Keratinocyte (primary cell): ENCODE measurements at regions not wholly inside any gene's neighbourhood (a gene's known extent, or its start where the extent isn't known, plus 50 kb on each side); places are given as distances from the start of the nearest gene placed in this dataset.

Experiments used
- DNase-seq: peaks from one replicate; pipeline ENCODE4 v3.0.0-alpha.2; 2011; ENCODE audit warnings: low read depth, missing footprints, low spot score
- FAIRE-seq: peaks from 2 replicates; lab custom pipeline; 2011; peaks lifted over from hg19 to GRCh38; lab: Jason Lieb, UNC
- H2AFZ ChIP-seq: 2 replicates; pipeline ENCODE4 v1.6.0; 2012; ENCODE audit warnings: low read length, control low read depth, inconsistent platforms; ENCODE audit not compliant: control insufficient read depth
- H3K27ac ChIP-seq: 2 replicates; pipeline ENCODE4 v1.5.1; 2011; ENCODE audit warnings: low read length; ENCODE audit not compliant: control insufficient read depth, insufficient read depth
- H3K27me3 ChIP-seq: 3 replicates; pipeline ENCODE4 v1.6.0; 2011; ENCODE audit warnings: low read length; ENCODE audit not compliant: control insufficient read depth, insufficient read depth; ENCODE audit errors: extremely low read depth
- H3K36me3 ChIP-seq, 2 experiments: 2 replicates in 1 of 2; 3 replicates in 1 of 2; pipeline ENCODE4 v1.5.1; 2011; ENCODE audit warnings: low read length in 2 of 2, mild to moderate bottlenecking in 1 of 2; ENCODE audit not compliant: control insufficient read depth in 2 of 2, insufficient read depth in 2 of 2; ENCODE audit errors: extremely low read depth in 1 of 2
- H3K4me1 ChIP-seq: 3 replicates; pipeline ENCODE4 v1.5.1; 2011; ENCODE audit warnings: low read length; ENCODE audit not compliant: control insufficient read depth, insufficient read depth; ENCODE audit errors: extremely low read depth
- H3K4me2 ChIP-seq: 3 replicates; pipeline ENCODE4 v1.6.0; 2011; ENCODE audit warnings: low read depth, low read length; ENCODE audit not compliant: control insufficient read depth, insufficient read depth; ENCODE audit errors: extremely low read depth
- H3K4me3 ChIP-seq, 3 experiments: fragments of 200-600 bp in 1 of 3; sonication (generic) in 1 of 3; 2 replicates in 2 of 3; 3 replicates in 1 of 3; pipeline ENCODE4 v1.5.1; 2011 to 2016; ENCODE audit warnings: low read length in 3 of 3, mild to moderate bottlenecking in 3 of 3, control low read depth in 2 of 3, inconsistent platforms in 1 of 3, low read depth in 1 of 3, mixed read lengths in 1 of 3, mixed run types in 1 of 3, moderate library complexity in 1 of 3; ENCODE audit not compliant: control insufficient read depth in 2 of 3, insufficient read depth in 2 of 3; ENCODE audit errors: extremely low read depth in 1 of 3
- H3K79me2 ChIP-seq: 2 replicates; pipeline ENCODE4 v1.6.0; 2012; ENCODE audit warnings: low read length; ENCODE audit not compliant: control insufficient read depth, insufficient read depth
- H3K9ac ChIP-seq: 3 replicates; pipeline ENCODE4 v1.6.0; 2011; ENCODE audit warnings: low read length; ENCODE audit not compliant: control insufficient read depth, insufficient read depth; ENCODE audit errors: extremely low read depth
- H3K9me1 ChIP-seq: 3 replicates; pipeline ENCODE4 v1.6.0; 2011; ENCODE audit warnings: low read length; ENCODE audit not compliant: control insufficient read depth, insufficient read depth; ENCODE audit errors: extremely low read depth
- H3K9me3 ChIP-seq: 2 replicates; pipeline ENCODE4 v1.5.1; 2012; ENCODE audit warnings: low read depth, low read length; ENCODE audit not compliant: control insufficient read depth
- H4K20me1 ChIP-seq: 3 replicates; pipeline ENCODE4 v1.6.0; 2011; ENCODE audit warnings: low read length; ENCODE audit not compliant: control insufficient read depth, insufficient read depth; ENCODE audit errors: extremely low read depth
- EZH2 ChIP-seq: IDR thresholded peaks from one replicate; pipeline ENCODE4 v1.6.1; 2012; ENCODE audit warnings: inconsistent platforms, mild to moderate bottlenecking, low read length, moderate library complexity
- dilution Hi-C: fragments of 300-500 bp; cut with MboI; formaldehyde crosslinking; loops from one replicate; pipeline ENCODE4 v1.7.0; 2020; ENCODE audit warnings: low sequenced_read_pairs; ENCODE audit not compliant: extremely low pct_ligation_motif_present
- TF ChIP-seq, protein P1 (sequence below), 3 experiments: IDR thresholded peaks in 1 of 3; conservative IDR thresholded peaks in 1 of 3; optimal IDR thresholded peaks in 1 of 3; 2 replicates in 2 of 3; 3 replicates in 1 of 3; pipeline versions ENCODE3 to v1.5.1; 2011; ENCODE audit warnings: low read length in 3 of 3, mild to moderate bottlenecking in 3 of 3, moderate library complexity in 2 of 3, control low read depth in 1 of 3, inconsistent platforms in 1 of 3; ENCODE audit not compliant: insufficient read depth in 2 of 3; ENCODE audit errors: extremely low read depth in 1 of 3

DNA sequence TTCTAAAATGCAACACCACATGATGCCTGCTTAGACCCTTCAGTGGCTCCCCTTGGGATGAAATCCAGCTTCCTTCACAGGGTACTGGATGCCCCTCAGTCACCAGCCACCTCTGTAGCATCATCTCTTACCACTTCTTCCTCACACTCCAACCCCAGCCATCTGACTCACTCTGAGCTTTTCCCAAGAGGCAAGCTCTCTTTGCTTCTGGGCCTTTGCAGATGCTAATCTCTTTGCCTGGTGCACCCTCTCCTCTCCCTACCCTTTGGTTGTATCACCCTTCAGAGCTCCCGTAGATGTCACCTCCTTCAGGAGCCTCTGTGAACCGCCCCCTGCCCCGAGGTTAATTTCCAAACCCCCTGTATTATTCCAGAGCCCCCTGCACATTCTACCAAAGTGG, 164.8 kb upstream of the ZC3H12A start:
- Histone ChIP-seq H3K9me3 (no peaks in the 10 kb centered on the region), H3K4me3 (no peak overlapping the region), H3K4me2 (no peak overlapping the region), H3K27ac (no peak overlapping the region), H3K36me3 (no peaks in the 10 kb centered on the region), H3K9me1 (no peaks in the 10 kb centered on the region), H4K20me1 (no peaks in the 10 kb centered on the region), H3K27me3 (no peaks in the 10 kb centered on the region), H2AFZ (no peak overlapping the region), H3K9ac (no peak overlapping the region), H3K4me1 (no peaks in the 10 kb centered on the region), H3K79me2 (no peaks in the 10 kb centered on the region)
- DNase-seq (no peak), FAIRE-seq (no peak)
- TF ChIP-seq EZH2: no peak
- TF ChIP-seq, protein P1, sequence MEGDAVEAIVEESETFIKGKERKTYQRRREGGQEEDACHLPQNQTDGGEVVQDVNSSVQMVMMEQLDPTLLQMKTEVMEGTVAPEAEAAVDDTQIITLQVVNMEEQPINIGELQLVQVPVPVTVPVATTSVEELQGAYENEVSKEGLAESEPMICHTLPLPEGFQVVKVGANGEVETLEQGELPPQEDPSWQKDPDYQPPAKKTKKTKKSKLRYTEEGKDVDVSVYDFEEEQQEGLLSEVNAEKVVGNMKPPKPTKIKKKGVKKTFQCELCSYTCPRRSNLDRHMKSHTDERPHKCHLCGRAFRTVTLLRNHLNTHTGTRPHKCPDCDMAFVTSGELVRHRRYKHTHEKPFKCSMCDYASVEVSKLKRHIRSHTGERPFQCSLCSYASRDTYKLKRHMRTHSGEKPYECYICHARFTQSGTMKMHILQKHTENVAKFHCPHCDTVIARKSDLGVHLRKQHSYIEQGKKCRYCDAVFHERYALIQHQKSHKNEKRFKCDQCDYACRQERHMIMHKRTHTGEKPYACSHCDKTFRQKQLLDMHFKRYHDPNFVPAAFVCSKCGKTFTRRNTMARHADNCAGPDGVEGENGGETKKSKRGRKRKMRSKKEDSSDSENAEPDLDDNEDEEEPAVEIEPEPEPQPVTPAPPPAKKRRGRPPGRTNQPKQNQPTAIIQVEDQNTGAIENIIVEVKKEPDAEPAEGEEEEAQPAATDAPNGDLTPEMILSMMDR (optimal IDR thresholded peaks at IDR 0.05 in 1 of 3, IDR thresholded peaks at IDR 0.05 in 1 of 3, conservative IDR thresholded peaks at IDR 0.05 in 1 of 3; ENCODE audit: extremely low read depth in 1 of 3, insufficient read depth in 2 of 3, low read length in 3 of 3): no peak
- dilution Hi-C loops: no loop called here

DNA sequence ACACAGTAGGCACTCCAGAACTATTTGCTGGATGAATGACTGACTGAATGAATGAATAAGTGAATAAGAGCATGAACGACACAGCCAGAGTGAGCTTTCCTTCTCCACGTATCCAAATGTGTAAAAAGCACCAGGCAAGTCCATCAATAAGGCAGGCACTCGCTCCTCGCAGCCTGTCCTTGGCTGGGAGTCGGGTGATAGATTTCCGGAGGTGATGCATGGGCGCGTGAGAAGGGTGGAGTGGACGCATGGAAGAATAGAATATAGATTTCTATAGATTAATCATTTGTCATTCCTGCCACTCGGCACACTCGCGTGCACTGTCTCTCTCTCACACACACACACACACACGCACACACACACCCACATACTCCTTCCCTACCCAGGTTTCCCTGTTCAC, 164.3 kb upstream of the ZC3H12A start:
- Histone ChIP-seq H3K4me2 (no peak overlapping the region), H3K27me3 (peaks cover 3% of the 10 kb centered on the region), H3K4me3 (no peak overlapping the region), H3K9me1 (no peaks in the 10 kb centered on the region), H3K36me3 (no peaks in the 10 kb centered on the region), H3K27ac (no peak overlapping the region), H3K79me2 (no peaks in the 10 kb centered on the region), H4K20me1 (no peaks in the 10 kb centered on the region), H3K4me1 (no peaks in the 10 kb centered on the region), H2AFZ (no peak overlapping the region), H3K9me3 (no peaks in the 10 kb centered on the region), H3K9ac (no peak overlapping the region)
- no peak for DNase-seq
- FAIRE-seq: no peak
- TF ChIP-seq EZH2: no peak
- TF ChIP-seq, protein P1 (optimal IDR thresholded peaks at IDR 0.05 in 1 of 3, IDR thresholded peaks at IDR 0.05 in 1 of 3, conservative IDR thresholded peaks at IDR 0.05 in 1 of 3; ENCODE audit: extremely low read depth in 1 of 3, insufficient read depth in 2 of 3, low read length in 3 of 3): no peak
- dilution Hi-C loops: no loop called here
